Right lobe of liver (tissue), 6 donors: ENCODE measurements at regions not wholly inside any gene's neighbourhood (a gene's known extent, or its start where the extent isn't known, plus 50 kb on each side); places are given as distances from the start of the nearest gene placed in this dataset.

Source experiments
- ATAC-seq, 4 donors: fragments of 200-7000 bp; cut with Tn5 transposase; one replicate each; pipeline ENCODE4 v1.9.1; 2020; ENCODE audit warnings: mild to moderate bottlenecking in 4 of 4, moderate library complexity in 4 of 4
- DNase-seq, 3 donors: peaks; one replicate each; pipeline ENCODE4 v3.0.0-alpha.2; 2020
- H3K27ac ChIP-seq, 3 donors: fragments of 200-600 bp; one replicate each; pipeline ENCODE4 v1.8.0; 2022
- H3K27me3 ChIP-seq, 2 donors: fragments of 200-600 bp; one replicate each; pipeline ENCODE4 v1.8.0; 2022
- H3K36me3 ChIP-seq, 4 donors: fragments of 200-600 bp; sonication (generic) in 1 of 4; one replicate each; pipeline versions ENCODE4 v1.5.1 to v1.8.0; 2017 to 2022; ENCODE audit warnings: control low read depth in 1 of 4
- H3K4me1 ChIP-seq, 4 donors: fragments of 200-600 bp; sonication (generic) in 1 of 4; one replicate each; pipeline versions ENCODE4 v1.5.1 to v1.8.0; 2017 to 2022; ENCODE audit warnings: control low read depth in 1 of 4
- H3K4me3 ChIP-seq, 3 donors: fragments of 200-600 bp; one replicate each; pipeline ENCODE4 v1.8.0; 2022
- H3K9me3 ChIP-seq, 4 donors: fragments of 200-600 bp; sonication (generic) in 1 of 4; one replicate each; pipeline versions ENCODE4 v1.5.1 to v1.8.0; 2017 to 2022; ENCODE audit warnings: control low read depth in 1 of 4
- CTCF ChIP-seq, 4 donors: fragments of 200-600 bp in 3 of 4; fragments of 450-650 bp in 1 of 4; IDR thresholded peaks; one replicate each; pipeline versions ENCODE4 v1.5.1 to v1.8.0; 2016 to 2022; ENCODE audit warnings: antibody characterized with exemption in 4 of 4, mild to moderate bottlenecking in 2 of 4
- POLR2A ChIP-seq: fragments of 450-650 bp; IDR thresholded peaks from one replicate; pipeline ENCODE4 v1.6.1; 2017; ENCODE audit warnings: antibody characterized with exemption, mild to moderate bottlenecking
- WGBS: methylation state at CpG from one replicate; pipeline ENCODE4 v1.1.6; 2018; ENCODE audit warnings: low coverage, low lambda C conversion rate; ENCODE audit not compliant: insufficient coverage; ENCODE audit errors: missing lambda C conversion rate; 5-methylcytosine and 5-hydroxymethylcytosine counted together
- intact Hi-C, 2 donors: fragments of 100-400 bp; cut with DNase I; formaldehyde crosslinking; loops; one replicate each; pipeline versions ENCODE4 v1.11.2 to v1.14.1; 2022
- donor health status: DM: no; HTN: yes; CAD: no.
- donor health status: DM: no; HTN: no; CAD: no.
- donor health status: DM: no; HTN: no; CAD: no.
- donor health status: DM: no; HTN: yes; CAD: no.
- donor health status: DM: no; HTN: yes; CAD: no.

DNA sequence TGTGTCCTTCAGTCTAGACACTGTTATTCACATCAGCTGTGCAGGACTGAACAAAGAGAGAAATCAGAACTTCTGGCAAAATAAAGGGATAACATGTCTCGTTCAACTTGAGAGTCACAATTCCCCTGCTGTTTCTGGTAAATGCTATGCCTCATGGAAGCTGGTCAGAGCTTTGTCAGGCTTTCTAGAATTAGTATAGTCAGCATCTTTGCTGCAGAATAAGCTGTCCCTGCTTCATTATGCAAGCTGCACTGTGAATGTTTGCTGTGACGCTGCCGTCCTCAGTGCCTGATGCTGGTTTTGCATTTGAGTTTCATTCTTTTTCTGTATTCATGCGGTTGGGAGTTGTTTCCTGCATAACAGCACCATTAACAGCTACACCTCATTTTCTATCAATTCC is 96.4 kb upstream of the KCNJ6 start:
- Histone ChIP-seq H3K4me3 (no peak overlapping the region), H3K36me3 (no peaks in the 10 kb centered on the region), H3K9me3 (no peaks in the 10 kb centered on the region), H3K4me1 (no peaks in the 10 kb centered on the region), H3K27ac (no peak overlapping the region), H3K27me3 (no peaks in the 10 kb centered on the region)
- WGBS, result 54% methylated on average over 4 of the region's 4 CpGs
- TF ChIP-seq CTCF (IDR thresholded peaks at IDR 0.05) (no peak), POLR2A (no peak)
- intact Hi-C loops, result no loop called here
- DNase-seq (no peak), ATAC-seq (no peak)

DNA sequence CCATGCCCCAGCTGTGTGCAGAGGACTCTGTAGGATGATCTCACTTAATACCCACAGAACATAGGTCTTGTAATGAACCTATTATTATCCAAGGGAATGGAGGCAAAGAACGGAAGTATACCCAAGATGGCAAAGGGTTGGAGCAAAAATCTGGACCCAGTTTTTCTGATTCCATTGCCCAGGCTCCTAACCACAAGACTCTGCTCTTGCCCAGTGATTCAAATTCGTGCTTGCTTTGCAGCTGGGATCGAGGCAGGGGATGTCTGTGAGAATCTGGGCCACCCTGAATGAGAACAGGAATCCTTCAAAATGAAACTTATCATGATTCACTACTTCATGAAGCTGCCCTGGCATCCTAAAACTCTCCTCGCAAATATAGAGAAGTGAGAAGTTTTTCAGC is 97.5 kb upstream of the KCNJ6 start:
- WGBS, result 40% methylated on average over 3 of the region's 4 CpGs
- H3K4me1 ChIP-seq, result no peaks in the 10 kb centered on the region
- no peak for TF ChIP-seq POLR2A
- no peak for TF ChIP-seq CTCF (IDR thresholded peaks at IDR 0.05)

DNA sequence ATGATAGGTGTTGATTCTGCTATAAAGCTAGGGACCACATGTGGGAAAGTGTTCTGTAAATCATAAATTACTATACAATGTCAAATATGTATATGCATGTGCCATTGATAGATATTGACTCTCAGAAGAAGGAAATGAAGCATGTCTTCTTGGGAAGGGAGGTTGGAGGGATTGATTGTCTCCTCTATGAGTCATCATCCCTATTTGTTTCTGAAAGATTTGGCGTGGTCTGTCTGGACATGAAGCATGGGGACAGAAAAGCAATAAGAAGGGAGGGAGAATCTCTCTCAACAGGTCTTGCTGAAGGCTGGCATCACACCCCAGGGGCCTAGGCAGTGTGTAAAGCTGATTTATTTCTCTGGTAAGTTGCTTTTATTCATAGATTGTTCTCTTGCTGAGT is 98.0 kb upstream of the KCNJ6 start:
- H3K4me3 ChIP-seq, result no peak overlapping the region
- H3K36me3 ChIP-seq, result no peaks in the 10 kb centered on the region
- no peak for DNase-seq
- TF ChIP-seq CTCF (IDR thresholded peaks at IDR 0.05), result no peak
- TF ChIP-seq POLR2A, result no peak
- no peak overlapping the region for H3K27ac ChIP-seq
- ATAC-seq, result no peak
- no peaks in the 10 kb centered on the region for H3K9me3 ChIP-seq
- H3K4me1 ChIP-seq, result no peaks in the 10 kb centered on the region
- intact Hi-C loops, result no loop called here
- H3K27me3 ChIP-seq, result no peaks in the 10 kb centered on the region
- 20% methylated on average over 1 of the region's 1 CpG for WGBS

More for the DNA sequence above, 97.5 kb upstream of the KCNJ6 start:
- H3K27ac ChIP-seq, result no peak overlapping the region
- ATAC-seq (no peak), DNase-seq (no peak)
- no peak overlapping the region for H3K4me3 ChIP-seq
- intact Hi-C loops, result no loop called here
- H3K36me3 ChIP-seq, result no peaks in the 10 kb centered on the region
- no peaks in the 10 kb centered on the region for H3K9me3 ChIP-seq
- no peaks in the 10 kb centered on the region for H3K27me3 ChIP-seq

DNA sequence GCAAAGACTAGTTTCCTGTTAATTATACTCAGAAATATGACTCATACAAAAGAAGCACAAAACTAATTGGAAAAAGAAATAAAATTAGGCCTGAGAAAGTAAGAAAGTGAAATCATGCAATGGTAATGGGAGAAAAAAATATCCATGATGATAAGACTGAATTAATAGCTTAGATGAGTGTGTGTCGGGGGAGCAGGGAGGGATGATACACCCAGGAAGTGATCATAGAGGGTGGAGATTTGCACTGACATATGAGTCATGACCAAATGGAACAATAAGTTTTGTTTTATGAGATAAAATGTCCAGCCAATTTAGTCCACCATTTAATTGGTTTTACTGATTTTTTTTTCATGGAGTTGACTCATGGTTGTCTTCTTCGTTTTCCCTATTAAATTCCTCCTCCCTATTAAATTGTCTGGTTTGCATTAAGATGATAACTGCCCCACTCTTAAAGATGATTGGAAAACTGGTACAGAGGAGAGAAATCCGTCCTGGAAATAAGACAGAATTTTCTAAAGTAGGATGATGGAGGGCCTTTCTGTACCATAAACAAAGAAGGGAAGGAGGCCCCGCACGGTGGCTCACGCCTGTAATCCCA is 111.7 kb upstream of the KCNJ6 start:
- Histone ChIP-seq H3K9me3 (no peaks in the 10 kb centered on the region), H3K27me3 (no peaks in the 10 kb centered on the region), H3K4me3 (no peak overlapping the region), H3K36me3 (no peaks in the 10 kb centered on the region), H3K4me1 (no peaks in the 10 kb centered on the region), H3K27ac (no peak overlapping the region)
- no peak for TF ChIP-seq POLR2A
- TF ChIP-seq CTCF (IDR thresholded peaks at IDR 0.05), result no peak
- DNase-seq (no peak), ATAC-seq (no peak)
- intact Hi-C loops, result no loop called here
- WGBS, result 41% methylated on average over 6 of the region's 6 CpGs
